ENCODE measurements at regions not wholly inside any gene's neighbourhood (a gene's known extent, or its start where the extent isn't known, plus 50 kb on each side); places are given as distances from the start of the nearest gene placed in this dataset.

DNA sequence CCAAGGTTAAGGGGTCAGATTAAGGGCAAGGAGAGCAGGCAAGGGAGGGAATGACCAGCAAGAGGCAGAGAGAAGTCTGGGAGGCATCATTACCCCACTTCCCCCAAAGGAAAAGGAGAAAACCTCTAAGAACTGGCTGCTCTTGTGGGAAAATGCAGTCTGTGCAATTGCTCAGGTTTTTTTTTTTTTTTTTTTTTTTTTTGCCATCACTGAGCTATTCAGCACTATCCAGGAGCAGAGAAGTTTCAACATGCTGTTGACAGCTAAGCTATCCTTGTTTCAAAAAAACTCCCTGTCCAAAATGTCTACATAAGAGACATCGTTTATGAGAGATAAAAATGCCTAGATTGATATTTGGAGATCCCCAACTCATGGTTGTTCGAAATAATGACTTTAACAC is 345.4 kb downstream of the TDRD15 start:
- Histone ChIP-seq H3F3A (ENCODE audit: control insufficient read depth, insufficient read depth) (no peaks in the 10 kb centered on the region), H3K4me3 (ENCODE audit: low read length) (no peak overlapping the region), H3K27me3 (ENCODE audit: control insufficient read depth, low read length) (no peaks in the 10 kb centered on the region), H3K9me2 (replicated peaks; ENCODE audit: control insufficient read depth, low read length) (no peaks in the 10 kb centered on the region), H3K36me3 (ENCODE audit: control insufficient read depth, low read length) (no peaks in the 10 kb centered on the region), H3K79me2 (ENCODE audit: control insufficient read depth, low read length) (no peaks in the 10 kb centered on the region), H4K20me1 (ENCODE audit: control insufficient read depth, insufficient read depth, low read depth, low read length) (no peaks in the 10 kb centered on the region), H3K27ac (ENCODE audit: low read depth, low read length) (no peak overlapping the region), H3K4me1 (ENCODE audit: control insufficient read depth, low read length) (no peaks in the 10 kb centered on the region), H3K4me2 (ENCODE audit: low read length) (no peak overlapping the region), H3K9me3 (ENCODE audit: control insufficient read depth, insufficient read depth, low read length) (no peaks in the 10 kb centered on the region; the same call in 1 of the 2 replicates)
- TF ChIP-seq EZH2phosphoT487 (IDR thresholded peaks at IDR 0.05; ENCODE audit: borderline replicate concordance, low read length), result no peak
- TF ChIP-seq, protein P1, sequence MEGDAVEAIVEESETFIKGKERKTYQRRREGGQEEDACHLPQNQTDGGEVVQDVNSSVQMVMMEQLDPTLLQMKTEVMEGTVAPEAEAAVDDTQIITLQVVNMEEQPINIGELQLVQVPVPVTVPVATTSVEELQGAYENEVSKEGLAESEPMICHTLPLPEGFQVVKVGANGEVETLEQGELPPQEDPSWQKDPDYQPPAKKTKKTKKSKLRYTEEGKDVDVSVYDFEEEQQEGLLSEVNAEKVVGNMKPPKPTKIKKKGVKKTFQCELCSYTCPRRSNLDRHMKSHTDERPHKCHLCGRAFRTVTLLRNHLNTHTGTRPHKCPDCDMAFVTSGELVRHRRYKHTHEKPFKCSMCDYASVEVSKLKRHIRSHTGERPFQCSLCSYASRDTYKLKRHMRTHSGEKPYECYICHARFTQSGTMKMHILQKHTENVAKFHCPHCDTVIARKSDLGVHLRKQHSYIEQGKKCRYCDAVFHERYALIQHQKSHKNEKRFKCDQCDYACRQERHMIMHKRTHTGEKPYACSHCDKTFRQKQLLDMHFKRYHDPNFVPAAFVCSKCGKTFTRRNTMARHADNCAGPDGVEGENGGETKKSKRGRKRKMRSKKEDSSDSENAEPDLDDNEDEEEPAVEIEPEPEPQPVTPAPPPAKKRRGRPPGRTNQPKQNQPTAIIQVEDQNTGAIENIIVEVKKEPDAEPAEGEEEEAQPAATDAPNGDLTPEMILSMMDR (IDR thresholded peaks at IDR 0.05; ENCODE audit: low read depth, low read length, poor library complexity, severe bottlenecking), result no peak

DNA sequence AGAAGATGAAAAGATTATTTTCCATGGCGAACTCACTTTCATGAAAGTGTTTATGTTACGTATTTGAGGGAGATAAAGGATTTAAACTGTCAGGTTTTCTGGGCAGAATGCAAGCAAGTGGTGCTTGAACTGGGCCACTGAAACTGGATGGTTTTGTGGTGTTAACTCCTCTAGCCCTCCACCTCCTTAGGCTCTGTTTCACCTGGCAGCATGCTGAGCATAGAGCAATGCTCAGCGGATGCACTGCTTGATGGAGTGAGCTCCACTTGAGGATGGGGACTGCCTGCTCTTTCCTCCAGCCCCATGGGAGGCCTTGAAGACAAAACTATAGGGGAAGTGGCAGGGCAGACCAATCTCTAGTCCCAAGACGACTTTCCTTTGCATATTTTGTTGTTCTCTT is 345.8 kb downstream of the TDRD15 start:
- Histone ChIP-seq H3K79me2 (ENCODE audit: control insufficient read depth, low read length) (no peaks in the 10 kb centered on the region), H3F3A (ENCODE audit: control insufficient read depth, insufficient read depth) (no peaks in the 10 kb centered on the region), H3K36me3 (ENCODE audit: control insufficient read depth, low read length) (no peaks in the 10 kb centered on the region), H4K20me1 (ENCODE audit: control insufficient read depth, insufficient read depth, low read depth, low read length) (no peaks in the 10 kb centered on the region), H3K9me3 (ENCODE audit: control insufficient read depth, insufficient read depth, low read length) (no peaks in the 10 kb centered on the region; the same call in 1 of the 2 replicates), H3K27ac (ENCODE audit: low read depth, low read length) (no peak overlapping the region), H3K4me2 (ENCODE audit: low read length) (no peak overlapping the region), H3K4me1 (ENCODE audit: control insufficient read depth, low read length) (no peaks in the 10 kb centered on the region), H3K4me3 (ENCODE audit: low read length) (no peak overlapping the region), H3K27me3 (ENCODE audit: control insufficient read depth, low read length) (no peaks in the 10 kb centered on the region), H3K9me2 (replicated peaks; ENCODE audit: control insufficient read depth, low read length) (no peaks in the 10 kb centered on the region)
- TF ChIP-seq, protein P1 (IDR thresholded peaks at IDR 0.05; ENCODE audit: low read depth, low read length, poor library complexity, severe bottlenecking), result no peak
- TF ChIP-seq EZH2phosphoT487 (IDR thresholded peaks at IDR 0.05; ENCODE audit: borderline replicate concordance, low read length), result no peak

DNA sequence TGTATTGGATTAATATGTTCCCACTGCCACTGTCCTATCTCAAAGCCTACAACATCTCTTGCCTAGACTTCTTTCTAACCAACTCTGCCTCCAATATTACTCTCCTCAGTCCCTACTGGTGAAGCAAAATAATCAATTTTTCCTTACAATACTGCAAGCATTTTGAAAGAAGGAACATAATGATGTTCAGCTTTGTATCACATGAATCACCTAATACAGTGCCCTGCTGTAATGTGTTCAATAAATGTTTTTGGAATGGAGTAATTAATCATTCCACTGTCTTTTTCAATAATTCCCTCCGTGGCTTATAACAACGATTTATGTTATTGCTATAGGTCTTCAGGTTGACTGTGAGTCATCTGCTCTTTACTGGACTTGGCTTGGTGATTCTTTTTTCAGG is 356.4 kb downstream of the TDRD15 start:
- Histone ChIP-seq H3F3A (ENCODE audit: control insufficient read depth, insufficient read depth) (no peaks in the 10 kb centered on the region), H3K4me1 (ENCODE audit: control insufficient read depth, low read length) (no peaks in the 10 kb centered on the region), H3K27me3 (ENCODE audit: control insufficient read depth, low read length) (no peaks in the 10 kb centered on the region), H3K9me2 (replicated peaks; ENCODE audit: control insufficient read depth, low read length) (no peaks in the 10 kb centered on the region), H3K79me2 (ENCODE audit: control insufficient read depth, low read length) (no peaks in the 10 kb centered on the region), H3K27ac (ENCODE audit: low read depth, low read length) (no peak overlapping the region), H3K9me3 (ENCODE audit: control insufficient read depth, insufficient read depth, low read length) (no peaks in the 10 kb centered on the region), H3K4me2 (ENCODE audit: low read length) (no peak overlapping the region), H3K36me3 (ENCODE audit: control insufficient read depth, low read length) (no peaks in the 10 kb centered on the region), H4K20me1 (ENCODE audit: control insufficient read depth, insufficient read depth, low read depth, low read length) (no peaks in the 10 kb centered on the region), H3K4me3 (ENCODE audit: low read length) (no peak overlapping the region)
- TF ChIP-seq EZH2phosphoT487 (IDR thresholded peaks at IDR 0.05; ENCODE audit: borderline replicate concordance, low read length), result no peak
- TF ChIP-seq, protein P1 (IDR thresholded peaks at IDR 0.05; ENCODE audit: low read depth, low read length, poor library complexity, severe bottlenecking), result no peak

DNA sequence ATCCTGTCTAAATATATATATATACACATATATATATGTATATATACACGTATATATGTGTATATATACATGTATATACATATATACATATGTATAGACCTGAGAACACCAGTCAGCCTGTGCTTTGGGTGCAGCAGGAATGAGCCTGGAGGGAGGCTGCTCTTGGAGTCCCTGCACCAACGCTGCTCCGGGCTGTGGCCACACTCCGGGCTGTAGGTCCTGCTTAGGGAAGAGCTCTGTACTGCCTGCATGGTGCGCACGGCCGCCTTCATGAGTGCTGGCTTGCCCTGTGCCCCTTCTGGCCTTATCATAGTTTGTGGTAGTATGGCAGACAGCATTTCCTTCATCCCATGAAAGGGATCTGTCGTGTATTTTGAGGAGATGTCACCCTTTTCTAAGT is 360.9 kb downstream of the TDRD15 start:
- Histone ChIP-seq H3K36me3 (ENCODE audit: control insufficient read depth, low read length) (no peaks in the 10 kb centered on the region), H3F3A (ENCODE audit: control insufficient read depth, insufficient read depth) (no peaks in the 10 kb centered on the region), H3K27ac (ENCODE audit: low read depth, low read length) (no peak overlapping the region), H3K9me2 (replicated peaks; ENCODE audit: control insufficient read depth, low read length) (no peaks in the 10 kb centered on the region), H3K4me3 (ENCODE audit: low read length) (no peak overlapping the region), H3K27me3 (ENCODE audit: control insufficient read depth, low read length) (no peaks in the 10 kb centered on the region), H3K9me3 (ENCODE audit: control insufficient read depth, insufficient read depth, low read length) (no peaks in the 10 kb centered on the region), H3K4me1 (ENCODE audit: control insufficient read depth, low read length) (no peaks in the 10 kb centered on the region), H3K4me2 (ENCODE audit: low read length) (no peak overlapping the region), H3K79me2 (ENCODE audit: control insufficient read depth, low read length) (no peaks in the 10 kb centered on the region), H4K20me1 (ENCODE audit: control insufficient read depth, insufficient read depth, low read depth, low read length) (no peaks in the 10 kb centered on the region)
- TF ChIP-seq, protein P1 (IDR thresholded peaks at IDR 0.05; ENCODE audit: low read depth, low read length, poor library complexity, severe bottlenecking), result no peak
- TF ChIP-seq EZH2phosphoT487 (IDR thresholded peaks at IDR 0.05; ENCODE audit: borderline replicate concordance, low read length), result no peak
